Stomach (tissue), 4 donors: ENCODE measurements at regions not wholly inside any gene's neighbourhood (a gene's known extent, or its start where the extent isn't known, plus 50 kb on each side); places are given as distances from the start of the nearest gene placed in this dataset.

ENCODE experiments used
- POLR2AphosphoS5 ChIP-seq, 3 donors: sonication (generic); formaldehyde crosslinking; IDR thresholded peaks; one replicate each; pipeline ENCODE4 v1.6.1; 2016; ENCODE audit warnings: antibody characterized with exemption in 3 of 3
- TF ChIP-seq, protein P1 (sequence below), 7 experiments: fragments of 450-650 bp in 4 of 7; fragments of 200-600 bp in 3 of 7; sonication (generic) in 3 of 7; IDR thresholded peaks; one replicate each; pipeline ENCODE4 v1.5.1; 2016 to 2019; ENCODE audit warnings: antibody characterized with exemption in 7 of 7, control low read depth in 2 of 7, mild to moderate bottlenecking in 1 of 7

DNA sequence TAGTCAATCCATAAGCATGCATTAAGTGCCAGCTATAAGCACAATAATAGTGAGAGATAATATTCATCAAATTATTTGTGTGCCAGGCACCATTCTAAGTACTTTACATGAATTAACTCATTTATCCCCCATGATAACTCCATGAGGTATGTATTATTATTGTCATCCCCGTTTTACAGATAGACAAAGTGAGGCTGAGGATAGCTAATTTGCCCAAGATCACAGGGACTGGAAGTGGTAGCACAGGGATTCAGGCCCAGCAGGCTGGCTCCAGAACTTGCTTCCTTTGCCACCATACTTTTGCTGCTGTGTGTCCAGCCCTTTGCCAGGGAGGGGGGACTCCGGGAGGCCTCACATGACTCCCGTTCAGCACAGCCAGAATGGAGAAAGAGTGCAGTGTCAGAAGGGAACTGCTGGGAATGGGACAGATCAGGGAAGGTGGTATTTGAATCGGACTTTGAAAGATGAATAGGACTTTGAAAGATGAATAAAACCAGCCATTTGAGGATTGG, 128.0 kb upstream of the PWP1 start:
- TF ChIP-seq, protein P1, sequence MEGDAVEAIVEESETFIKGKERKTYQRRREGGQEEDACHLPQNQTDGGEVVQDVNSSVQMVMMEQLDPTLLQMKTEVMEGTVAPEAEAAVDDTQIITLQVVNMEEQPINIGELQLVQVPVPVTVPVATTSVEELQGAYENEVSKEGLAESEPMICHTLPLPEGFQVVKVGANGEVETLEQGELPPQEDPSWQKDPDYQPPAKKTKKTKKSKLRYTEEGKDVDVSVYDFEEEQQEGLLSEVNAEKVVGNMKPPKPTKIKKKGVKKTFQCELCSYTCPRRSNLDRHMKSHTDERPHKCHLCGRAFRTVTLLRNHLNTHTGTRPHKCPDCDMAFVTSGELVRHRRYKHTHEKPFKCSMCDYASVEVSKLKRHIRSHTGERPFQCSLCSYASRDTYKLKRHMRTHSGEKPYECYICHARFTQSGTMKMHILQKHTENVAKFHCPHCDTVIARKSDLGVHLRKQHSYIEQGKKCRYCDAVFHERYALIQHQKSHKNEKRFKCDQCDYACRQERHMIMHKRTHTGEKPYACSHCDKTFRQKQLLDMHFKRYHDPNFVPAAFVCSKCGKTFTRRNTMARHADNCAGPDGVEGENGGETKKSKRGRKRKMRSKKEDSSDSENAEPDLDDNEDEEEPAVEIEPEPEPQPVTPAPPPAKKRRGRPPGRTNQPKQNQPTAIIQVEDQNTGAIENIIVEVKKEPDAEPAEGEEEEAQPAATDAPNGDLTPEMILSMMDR (IDR thresholded peaks at IDR 0.05), result no peak
- no peak for TF ChIP-seq POLR2AphosphoS5 (IDR thresholded peaks at IDR 0.05)
